ENCODE measurements at regions not wholly inside any gene's neighbourhood (a gene's known extent, or its start where the extent isn't known, plus 50 kb on each side); places are given as distances from the start of the nearest gene placed in this dataset.

- TF ChIP-seq ZNF274 (IDR thresholded peaks at IDR 0.05; ENCODE audit: low read depth, low read length) (no peak), SUZ12 (IDR thresholded peaks at IDR 0.05; ENCODE audit: extremely low read depth, insufficient read depth, insufficient read length) (no peak)
Measured at GRCh38 chr5:99019254-99019653, 90.4 kb upstream of the CHD1 start.
